A549 (cell line): ENCODE measurements at regions not wholly inside any gene's neighbourhood (a gene's known extent, or its start where the extent isn't known, plus 50 kb on each side); places are given as distances from the start of the nearest gene placed in this dataset.

Source experiments
- ATAC-seq, 2 experiments: fragments of 200-7000 bp in 1 of 2; fragments of >200 bp in 1 of 2; cut with Nextera tagmentation in 1 of 2; cut with Tn5 transposase in 1 of 2; 3 replicates each; pipeline versions ENCODE4 v1.8.0 to v1.9.1; 2018 to 2020; ENCODE audit warnings: mild to moderate bottlenecking in 1 of 2, moderate library complexity in 1 of 2
- CTCF ChIA-PET: fragments of 300-600 bp; sonication (Branson Sonifier 250); formaldehyde crosslinking; extraction: SDS; loops from one replicate; lab custom pipeline; 2021; ENCODE audit warnings: antibody characterized with exemption, inconsistent platforms; lab: Yijun Ruan, JAX
- POLR2A ChIA-PET: fragments of 350-600 bp; formaldehyde crosslinking; extraction: SDS; loops from one replicate; lab custom pipeline; 2021; ENCODE audit warnings: antibody characterized with exemption, inconsistent platforms; lab: Yijun Ruan, JAX
- DNase-seq, 2 experiments: peaks; one replicate each; pipeline versions ENCODE4 v3.0.0 to v3.0.0-alpha.2; 2011 to 2016; ENCODE audit warnings: low read depth in 1 of 2, low spot score in 1 of 2
- FAIRE-seq: peaks from 2 replicates; lab custom pipeline; 2011; peaks lifted over from hg19 to GRCh38; lab: Jason Lieb, UNC
- H3K27ac ChIP-seq, 2 experiments: fragments of >200 bp; sonication (Bioruptor Twin); formaldehyde crosslinking; 3 replicates each; pipeline ENCODE4 v1.5.1; 2016 to 2017
- H3K4me1 ChIP-seq: fragments of >200 bp; sonication (Bioruptor Twin); formaldehyde crosslinking; 3 replicates; pipeline ENCODE4 v1.6.1; 2016
- H3K4me2 ChIP-seq: fragments of >200 bp; sonication (Bioruptor Twin); formaldehyde crosslinking; 3 replicates; pipeline ENCODE4 v1.6.1; 2016
- H3K4me3 ChIP-seq: fragments of >200 bp; sonication (Bioruptor Twin); formaldehyde crosslinking; 3 replicates; pipeline ENCODE4 v1.5.1; 2016
- H3K9me3 ChIP-seq: fragments of >200 bp; sonication (Bioruptor Twin); formaldehyde crosslinking; 3 replicates; pipeline ENCODE4 v1.6.1; 2016
- BHLHE40 ChIP-seq: IDR thresholded peaks from 2 replicates; pipeline ENCODE4 v1.6.1; 2012; ENCODE audit warnings: low read depth, low read length, inconsistent platforms
- CEBPB ChIP-seq, 2 experiments: fragments of >200 bp in 1 of 2; sonication (Bioruptor Twin) in 1 of 2; formaldehyde crosslinking in 1 of 2; IDR thresholded peaks; 2 replicates each; pipeline ENCODE4 v1.6.1; 2012 to 2016
- EP300 ChIP-seq, 2 experiments: fragments of >200 bp; sonication (Bioruptor Twin); formaldehyde crosslinking; IDR thresholded peaks; 2 replicates in 1 of 2; 3 replicates in 1 of 2; pipeline ENCODE4 v1.6.1; 2016 to 2017
- FOXS1 ChIP-seq: fragments of 250-450 bp; sonication (Bioruptor Pico); IDR thresholded peaks from 2 replicates; pipeline ENCODE4 v1.5.0; 2020; ENCODE audit warnings: mild to moderate bottlenecking, moderate library complexity
- GATA3 ChIP-seq: IDR thresholded peaks from 2 replicates; pipeline ENCODE4 v1.6.1; 2012; ENCODE audit warnings: borderline replicate concordance
- HOXA7 ChIP-seq: fragments of 250-450 bp; sonication (Bioruptor Pico); IDR thresholded peaks from 2 replicates; pipeline ENCODE4 v1.5.0; 2020; ENCODE audit warnings: mild to moderate bottlenecking, moderate library complexity
- JUNB ChIP-seq: fragments of >200 bp; sonication (Bioruptor Twin); formaldehyde crosslinking; IDR thresholded peaks from 2 replicates; pipeline ENCODE4 v1.6.1; 2016
- KDM1A ChIP-seq: fragments of 200-600 bp; sonication (generic); IDR thresholded peaks from 2 replicates; pipeline ENCODE4 v1.6.1; 2016; ENCODE audit warnings: low read depth, mild to moderate bottlenecking
- MAFK ChIP-seq: fragments of 450-650 bp; IDR thresholded peaks from 2 replicates; pipeline ENCODE4 v1.6.1; 2014; ENCODE audit not compliant: partially characterized antibody
- MAZ ChIP-seq: fragments of 150-350 bp; IDR thresholded peaks from 2 replicates; pipeline ENCODE4 v1.6.1; 2014; ENCODE audit warnings: antibody characterized with exemption, low read depth, low read length, borderline replicate concordance
- POLR2A ChIP-seq: IDR thresholded peaks from 2 replicates; pipeline ENCODE4 v1.6.1; 2012; ENCODE audit warnings: mild to moderate bottlenecking, low read length
- POLR2AphosphoS2 ChIP-seq: conservative IDR thresholded peaks from 2 replicates; pipeline ENCODE4 v1.6.1; 2012; ENCODE audit warnings: low read length, improper control_type of control experiment, inconsistent platforms
- RAD21 ChIP-seq, 2 experiments: fragments of >200 bp in 1 of 2; sonication (Bioruptor Twin) in 1 of 2; formaldehyde crosslinking in 1 of 2; IDR thresholded peaks in 1 of 2; conservative IDR thresholded peaks in 1 of 2; 2 replicates in 1 of 2; 3 replicates in 1 of 2; pipeline ENCODE4 v1.6.1; 2012 to 2018; ENCODE audit warnings: inconsistent platforms in 1 of 2
- RCOR1 ChIP-seq: fragments of 150-350 bp; IDR thresholded peaks from 2 replicates; pipeline ENCODE4 v1.6.1; 2014; ENCODE audit warnings: antibody characterized with exemption, low read length, low read depth
- RNF2 ChIP-seq: fragments of 200-600 bp; sonication (generic); IDR thresholded peaks from 2 replicates; pipeline ENCODE4 v1.6.1; 2016; ENCODE audit warnings: low read depth, mild to moderate bottlenecking, antibody characterized with exemption, moderate library complexity, borderline replicate concordance
- SREBF2 ChIP-seq: fragments of 450-650 bp; IDR thresholded peaks from 2 replicates; pipeline ENCODE4 v1.6.1; 2014; ENCODE audit warnings: mild to moderate bottlenecking, moderate library complexity
- TP53 ChIP-seq: fragments of 250-450 bp; sonication (Bioruptor Pico); IDR thresholded peaks from 2 replicates; pipeline ENCODE4 v1.5.0; 2021; ENCODE audit warnings: mild to moderate bottlenecking, moderate library complexity
- WGBS: methylation state at CpG from one replicate; pipeline ENCODE4 v1.1.6; 2017; ENCODE audit errors: missing lambda C conversion rate; 5-methylcytosine and 5-hydroxymethylcytosine counted together
- TF ChIP-seq, protein P1 (sequence below): fragments of 200-600 bp; sonication (generic); IDR thresholded peaks from 2 replicates; pipeline ENCODE4 v1.6.1; 2016; ENCODE audit warnings: antibody characterized with exemption, mild to moderate bottlenecking, moderate library complexity
- TF ChIP-seq, protein P2 (sequence below): fragments of 450-650 bp; IDR thresholded peaks from 2 replicates; pipeline ENCODE4 v1.6.1; 2014; ENCODE audit warnings: antibody characterized with exemption
- TF ChIP-seq, protein P3 (sequence below): fragments of >200 bp; sonication (Bioruptor Twin); formaldehyde crosslinking; IDR thresholded peaks from 2 replicates; pipeline ENCODE4 v1.6.1; 2016

DNA sequence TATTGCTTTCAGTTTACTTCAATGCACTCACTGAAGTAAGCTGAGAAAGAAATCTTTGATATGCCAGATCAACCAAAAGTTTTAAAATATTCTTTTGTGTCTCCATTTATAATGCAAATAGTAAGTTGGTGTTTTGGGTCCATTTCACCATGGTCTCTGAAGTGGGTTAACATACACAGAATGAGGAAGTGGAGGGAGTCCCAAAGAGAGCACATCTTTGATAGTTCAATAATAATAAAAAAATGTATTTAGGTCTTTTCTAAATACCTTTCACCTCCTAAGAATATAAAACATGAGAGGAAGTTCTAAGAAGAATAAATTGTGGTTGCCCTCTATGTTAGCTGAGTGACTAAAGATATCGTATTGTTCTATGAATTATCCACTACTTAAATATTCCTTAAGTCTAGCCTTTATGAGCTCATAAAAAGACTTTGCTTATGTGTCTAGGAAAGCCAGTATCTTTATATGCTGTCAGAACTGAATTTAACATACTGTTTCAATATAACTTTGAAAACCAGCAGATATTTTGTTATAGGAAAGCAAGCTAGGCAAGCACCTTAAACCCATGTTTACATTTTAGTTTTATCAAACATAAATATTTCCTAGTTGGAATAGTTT is 148.7 kb upstream of the ZEB2 start (continued):
- TF ChIP-seq, protein P1, sequence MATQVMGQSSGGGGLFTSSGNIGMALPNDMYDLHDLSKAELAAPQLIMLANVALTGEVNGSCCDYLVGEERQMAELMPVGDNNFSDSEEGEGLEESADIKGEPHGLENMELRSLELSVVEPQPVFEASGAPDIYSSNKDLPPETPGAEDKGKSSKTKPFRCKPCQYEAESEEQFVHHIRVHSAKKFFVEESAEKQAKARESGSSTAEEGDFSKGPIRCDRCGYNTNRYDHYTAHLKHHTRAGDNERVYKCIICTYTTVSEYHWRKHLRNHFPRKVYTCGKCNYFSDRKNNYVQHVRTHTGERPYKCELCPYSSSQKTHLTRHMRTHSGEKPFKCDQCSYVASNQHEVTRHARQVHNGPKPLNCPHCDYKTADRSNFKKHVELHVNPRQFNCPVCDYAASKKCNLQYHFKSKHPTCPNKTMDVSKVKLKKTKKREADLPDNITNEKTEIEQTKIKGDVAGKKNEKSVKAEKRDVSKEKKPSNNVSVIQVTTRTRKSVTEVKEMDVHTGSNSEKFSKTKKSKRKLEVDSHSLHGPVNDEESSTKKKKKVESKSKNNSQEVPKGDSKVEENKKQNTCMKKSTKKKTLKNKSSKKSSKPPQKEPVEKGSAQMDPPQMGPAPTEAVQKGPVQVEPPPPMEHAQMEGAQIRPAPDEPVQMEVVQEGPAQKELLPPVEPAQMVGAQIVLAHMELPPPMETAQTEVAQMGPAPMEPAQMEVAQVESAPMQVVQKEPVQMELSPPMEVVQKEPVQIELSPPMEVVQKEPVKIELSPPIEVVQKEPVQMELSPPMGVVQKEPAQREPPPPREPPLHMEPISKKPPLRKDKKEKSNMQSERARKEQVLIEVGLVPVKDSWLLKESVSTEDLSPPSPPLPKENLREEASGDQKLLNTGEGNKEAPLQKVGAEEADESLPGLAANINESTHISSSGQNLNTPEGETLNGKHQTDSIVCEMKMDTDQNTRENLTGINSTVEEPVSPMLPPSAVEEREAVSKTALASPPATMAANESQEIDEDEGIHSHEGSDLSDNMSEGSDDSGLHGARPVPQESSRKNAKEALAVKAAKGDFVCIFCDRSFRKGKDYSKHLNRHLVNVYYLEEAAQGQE = no peak

DNA sequence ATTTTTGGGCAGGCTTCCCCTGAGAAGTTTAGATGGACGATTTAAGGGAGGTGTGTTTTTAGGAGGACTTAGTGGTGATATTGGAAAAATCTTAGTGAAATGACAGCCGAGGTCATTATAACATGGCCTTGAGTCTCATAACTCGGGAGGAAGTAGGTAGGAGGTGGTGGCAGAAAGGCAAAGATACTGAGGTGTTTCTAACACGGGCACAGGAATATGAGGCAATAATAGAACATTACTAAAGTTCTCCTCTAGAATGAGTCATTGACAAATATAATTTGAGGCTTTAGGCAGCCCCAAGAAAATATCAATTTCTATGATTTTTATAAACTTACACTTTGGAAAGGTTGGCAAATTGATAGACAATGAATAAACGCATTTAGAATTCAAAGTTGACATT is 146.1 kb upstream of the ZEB2 start:
- no peak overlapping the region for H3K4me2 ChIP-seq
- no peaks in the 10 kb centered on the region for H3K9me3 ChIP-seq
- WGBS = 52% methylated on average over 5 of the region's 5 CpGs
- no peak for FAIRE-seq
- TF ChIP-seq, protein P2, sequence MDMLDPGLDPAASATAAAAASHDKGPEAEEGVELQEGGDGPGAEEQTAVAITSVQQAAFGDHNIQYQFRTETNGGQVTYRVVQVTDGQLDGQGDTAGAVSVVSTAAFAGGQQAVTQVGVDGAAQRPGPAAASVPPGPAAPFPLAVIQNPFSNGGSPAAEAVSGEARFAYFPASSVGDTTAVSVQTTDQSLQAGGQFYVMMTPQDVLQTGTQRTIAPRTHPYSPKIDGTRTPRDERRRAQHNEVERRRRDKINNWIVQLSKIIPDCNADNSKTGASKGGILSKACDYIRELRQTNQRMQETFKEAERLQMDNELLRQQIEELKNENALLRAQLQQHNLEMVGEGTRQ = no peak
- TF ChIP-seq, protein P1 = no peak
- no peak for TF ChIP-seq SREBF2
- TF ChIP-seq EP300 (IDR thresholded peaks at IDR 0.05) = no peak
- no peak for TF ChIP-seq KDM1A
- H3K4me3 ChIP-seq = no peak overlapping the region
- no peak overlapping the region for H3K27ac ChIP-seq
- H3K4me1 ChIP-seq = peaks cover 4% of the 10 kb centered on the region; the same call in 1 of the 3 replicates
- CTCF ChIA-PET = no interaction called here
- DNase-seq = no peak
- no peak for ATAC-seq
- POLR2A ChIA-PET = no interaction called here

DNA sequence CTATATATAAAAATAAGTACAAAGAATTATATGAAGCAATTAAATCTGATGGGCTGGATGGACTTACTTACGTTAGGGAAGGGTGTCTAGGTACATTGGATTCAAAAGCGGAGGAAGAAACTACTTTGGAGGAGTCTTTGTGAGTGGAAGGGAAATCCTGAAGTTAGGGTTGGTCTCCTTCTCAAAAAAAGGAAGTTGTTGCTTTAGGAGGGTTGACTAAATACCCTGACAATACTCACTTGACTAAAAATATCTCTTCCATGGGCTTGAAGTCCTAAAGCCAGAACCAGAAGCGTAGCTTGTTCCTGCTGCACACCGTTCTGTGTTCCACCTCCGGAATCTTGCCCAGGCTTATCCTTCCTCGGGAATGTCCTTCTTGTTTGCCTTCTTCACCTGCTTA is 143.3 kb upstream of the ZEB2 start:
- peaks cover 18% of the 10 kb centered on the region for H3K4me1 ChIP-seq
- ChIA-PET POLR2A (no interaction called here), CTCF (no interaction called here)
- ATAC-seq (no peak), DNase-seq (no peak), FAIRE-seq (no peak)
- TF ChIP-seq HOXA7 = no peak
- TF ChIP-seq, protein P3, sequence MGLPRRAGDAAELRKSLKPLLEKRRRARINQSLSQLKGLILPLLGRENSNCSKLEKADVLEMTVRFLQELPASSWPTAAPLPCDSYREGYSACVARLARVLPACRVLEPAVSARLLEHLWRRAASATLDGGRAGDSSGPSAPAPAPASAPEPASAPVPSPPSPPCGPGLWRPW = no peak
- TF ChIP-seq FOXS1 (CRISPR knock-in tag) = no peak
- TF ChIP-seq POLR2AphosphoS2 = no peak
- no peak for TF ChIP-seq RAD21 (conservative IDR thresholded peaks at IDR 0.05 in 1 of 2, IDR thresholded peaks at IDR 0.05 in 1 of 2)
- TF ChIP-seq POLR2A = no peak
- TF ChIP-seq RCOR1 = no peak
- no peak for TF ChIP-seq TP53 (CRISPR knock-in tag)
- no peak for TF ChIP-seq SREBF2
- no peak for TF ChIP-seq GATA3
- no peak for TF ChIP-seq CEBPB (IDR thresholded peaks at IDR 0.05)
- TF ChIP-seq JUNB = no peak
- no peak for TF ChIP-seq BHLHE40
- TF ChIP-seq RNF2 = no peak
- no peak for TF ChIP-seq MAFK
- TF ChIP-seq MAZ = no peak
- WGBS = 87% methylated on average over 6 of the region's 6 CpGs
- no peaks in the 10 kb centered on the region for H3K9me3 ChIP-seq
- H3K27ac ChIP-seq = no peak overlapping the region
- no peak overlapping the region for H3K4me2 ChIP-seq
- no peak overlapping the region for H3K4me3 ChIP-seq
